Upper lobe of left lung (tissue), 4 donors: ENCODE measurements at regions not wholly inside any gene's neighbourhood (a gene's known extent, or its start where the extent isn't known, plus 50 kb on each side); places are given as distances from the start of the nearest gene placed in this dataset.

Source experiments
- CTCF ChIP-seq, 6 experiments: fragments of 450-650 bp in 4 of 6; fragments of 200-600 bp in 2 of 6; sonication (generic) in 2 of 6; IDR thresholded peaks; one replicate each; pipeline ENCODE4 v1.5.1; 2016 to 2019; ENCODE audit warnings: antibody characterized with exemption in 6 of 6
- EP300 ChIP-seq, 4 donors: sonication (generic); formaldehyde crosslinking; IDR thresholded peaks; one replicate each; pipeline ENCODE4 v1.5.1; 2017; ENCODE audit warnings: antibody characterized with exemption in 4 of 4, control low read depth in 2 of 4

- TF ChIP-seq EP300 (IDR thresholded peaks at IDR 0.05) (no peak), CTCF (IDR thresholded peaks at IDR 0.05) (no peak)
Measured at GRCh38 chr3:182668541-182668940, 124.8 kb upstream of the ATP11B start.
